HG03066 (cell line): ENCODE measurements at regions not wholly inside any gene's neighbourhood (a gene's known extent, or its start where the extent isn't known, plus 50 kb on each side); places are given as distances from the start of the nearest gene placed in this dataset.
A peak's percentile ranks its signal among the peaks of the same experiment; 100 is the strongest.
"Not testable (repeated sequence)": the region's sequence is repeated elsewhere in the genome, so short reads cannot be mapped to it uniquely, and the experiment has no call there.

Experiments used
- ATAC-seq: cut with Tn5 transposase; IDR thresholded peaks from one replicate; pipeline ENCODE4 v1.9.1; 2021; ENCODE audit warnings: low read depth; ENCODE audit not compliant: unreplicated experiment

DNA sequence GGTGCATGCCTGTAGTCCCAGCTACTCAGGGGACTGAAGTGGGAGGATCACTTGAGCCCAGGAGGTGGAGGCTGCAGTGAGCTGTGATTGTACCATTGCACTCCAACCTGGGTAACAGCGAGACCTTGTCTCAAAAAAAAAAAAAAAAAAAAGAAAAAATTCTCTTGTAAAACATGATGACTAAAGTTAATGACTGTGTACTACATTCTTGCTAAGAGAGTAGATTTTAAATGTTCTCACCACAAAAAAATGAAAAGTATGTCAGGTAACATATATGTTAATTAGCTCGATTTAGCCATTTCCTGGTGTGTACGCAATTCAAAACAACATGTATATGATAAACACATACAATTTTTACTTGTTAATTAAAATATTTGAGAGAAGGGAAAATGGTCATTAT, 480.7 kb upstream of the RGS6 start:
- no peak for ATAC-seq

DNA sequence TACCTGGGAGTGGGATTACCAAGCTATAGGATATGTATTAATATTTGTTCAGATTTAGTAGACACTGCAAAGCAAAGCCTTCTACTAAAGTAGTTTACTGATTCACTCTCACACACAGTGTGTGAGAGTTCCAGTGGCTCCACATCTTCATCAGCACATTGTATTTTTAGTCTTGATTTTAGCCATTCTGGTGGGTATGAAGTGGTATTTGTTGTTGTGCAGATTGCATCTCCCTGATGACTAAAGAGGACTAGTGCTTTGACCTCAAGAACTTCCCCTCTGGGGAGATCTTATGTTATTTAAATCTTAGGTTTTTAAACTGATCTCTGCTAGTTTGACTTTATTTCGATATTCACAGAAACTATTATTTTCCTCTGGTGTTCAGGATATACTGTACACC, 479.7 kb upstream of the RGS6 start:
- no peak for ATAC-seq

DNA sequence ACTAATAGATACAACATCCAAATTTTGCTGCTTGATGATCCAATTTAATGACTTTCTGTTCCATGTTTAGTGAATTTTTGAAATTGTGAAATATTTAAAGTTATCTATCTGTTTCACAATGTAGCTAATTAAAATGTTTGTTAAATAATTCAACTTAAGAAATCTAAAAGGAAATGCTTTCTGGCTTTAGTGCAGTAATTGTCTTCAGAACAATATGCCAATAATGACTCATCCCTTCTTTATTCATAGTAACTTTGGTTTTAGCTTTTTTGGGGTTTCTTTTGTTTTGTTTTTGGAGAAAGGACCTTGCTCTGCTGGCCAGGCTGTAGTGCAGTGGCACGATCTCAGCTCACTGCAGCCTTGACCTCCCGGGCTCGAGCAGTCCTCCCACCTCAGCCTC, 479.2 kb upstream of the RGS6 start:
- no peak for ATAC-seq

GRCh38 chr14:71454010-71454409, 478.2 kb upstream of the RGS6 start:
- ATAC-seq = no peak

GRCh38 chr14:71454513-71455332, 477.5 kb upstream of the RGS6 start:
- ATAC-seq = no peak

DNA sequence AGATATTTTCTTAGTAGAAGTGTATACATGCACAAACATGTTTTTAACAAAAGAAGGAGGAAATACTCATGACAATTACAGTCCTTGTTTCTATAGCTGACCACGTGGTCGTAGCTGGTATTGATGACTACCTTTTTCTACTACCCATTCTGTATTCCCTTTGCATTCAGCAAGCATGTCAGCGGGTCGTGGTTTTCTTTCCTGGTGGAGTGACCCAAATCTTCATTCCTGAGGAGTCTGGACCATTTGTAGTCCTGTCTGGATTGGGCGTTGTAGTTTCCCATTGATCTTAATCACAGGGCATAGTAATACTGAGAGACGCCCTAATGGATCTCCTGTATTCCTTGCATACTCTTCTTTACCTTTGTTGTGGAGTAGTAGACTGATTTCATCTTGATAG, 472.1 kb upstream of the RGS6 start:
- ATAC-seq = no peak

DNA sequence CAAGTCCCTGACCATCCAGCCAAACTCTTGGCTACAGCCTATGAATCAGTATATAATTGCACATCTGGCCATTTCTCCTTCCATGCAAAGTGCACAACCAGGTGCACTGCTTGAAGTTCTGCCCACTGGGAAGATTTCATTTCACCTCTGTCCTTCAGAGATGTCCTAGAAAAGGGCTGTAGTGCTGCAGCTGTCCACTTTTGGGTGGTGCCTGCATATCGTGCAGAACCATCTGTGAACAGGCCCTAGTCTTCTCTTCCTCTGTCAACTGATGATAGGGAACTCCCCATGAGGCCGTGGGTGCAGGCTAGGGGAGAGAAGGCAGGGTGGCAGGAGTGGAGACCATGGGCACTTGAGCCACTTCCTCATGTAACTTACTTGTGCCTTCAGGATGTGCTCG, 470.6 kb upstream of the RGS6 start:
- ATAC-seq = not testable (repeated sequence)

- ATAC-seq = no peak
These were observed 468.4 kb upstream of the RGS6 start for GRCh38 chr14:71463807-71464206.

GRCh38 chr14:71464840-71465239, 467.4 kb upstream of the RGS6 start:
- no peak for ATAC-seq

DNA sequence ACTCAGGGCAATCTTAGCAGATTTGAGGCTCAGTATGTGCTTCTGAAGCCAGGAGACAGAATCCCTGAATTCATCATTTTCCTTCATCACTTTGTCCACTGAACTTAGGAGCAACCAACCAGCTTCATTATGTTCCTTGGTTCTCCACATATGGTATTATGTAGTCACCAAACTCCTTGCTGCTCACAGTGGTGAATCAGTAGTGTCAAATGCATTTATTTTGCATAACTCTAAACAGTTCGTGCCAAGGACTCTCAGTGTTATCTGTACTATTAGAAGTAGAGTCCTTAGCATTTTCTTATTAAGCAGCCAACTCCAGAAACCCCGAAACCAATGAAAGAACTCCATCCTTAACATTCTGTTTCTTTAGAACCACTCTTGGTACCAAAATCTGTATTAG, 466.9 kb upstream of the RGS6 start:
- no peak for ATAC-seq

DNA sequence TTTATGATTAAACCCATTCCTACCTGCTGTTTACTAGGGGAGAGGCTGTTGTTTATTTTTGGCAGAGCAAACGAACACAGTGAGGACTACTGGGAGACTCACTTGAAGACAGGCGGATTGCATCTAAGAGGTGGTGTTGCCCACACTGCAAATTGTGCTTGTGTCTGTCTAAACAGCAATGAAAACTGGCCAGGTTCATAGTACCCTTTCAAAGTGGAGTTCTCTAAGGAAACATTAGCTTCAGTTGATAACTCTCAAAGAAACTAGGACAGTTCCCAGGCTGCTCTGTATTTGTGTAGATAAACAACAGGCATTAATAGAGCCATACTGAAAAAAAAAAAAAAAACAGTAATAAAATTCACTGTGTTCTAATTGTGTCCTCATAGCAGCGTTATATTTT, 466.0 kb upstream of the RGS6 start:
- ATAC-seq = no peak

GRCh38 chr14:71466946-71467345, 465.3 kb upstream of the RGS6 start:
- no peak for ATAC-seq

DNA sequence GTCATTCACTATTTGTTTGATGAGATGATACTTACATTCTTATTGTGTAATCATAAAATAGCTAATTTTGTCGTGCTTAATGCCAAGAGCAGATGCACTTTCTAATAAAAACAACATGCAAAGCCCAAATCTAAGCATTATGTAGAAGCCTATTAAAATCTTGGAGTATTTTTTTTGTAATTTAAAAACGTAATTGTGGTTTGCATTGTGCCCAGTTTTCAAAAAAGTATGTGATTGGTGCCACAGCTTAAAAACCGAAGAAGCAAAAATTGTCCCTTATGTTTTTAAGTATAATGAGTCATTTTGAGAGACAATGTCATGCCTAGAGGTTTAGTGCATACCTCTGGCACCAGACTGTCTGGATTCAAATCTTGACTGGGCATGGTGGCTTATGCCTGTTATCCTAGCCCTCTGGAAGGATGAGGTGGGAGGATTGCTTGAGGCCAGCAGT, 464.8 kb upstream of the RGS6 start:
- no peak for ATAC-seq

- no peak for ATAC-seq
These were observed 463.5 kb upstream of the RGS6 start for GRCh38 chr14:71468701-71469100.

DNA sequence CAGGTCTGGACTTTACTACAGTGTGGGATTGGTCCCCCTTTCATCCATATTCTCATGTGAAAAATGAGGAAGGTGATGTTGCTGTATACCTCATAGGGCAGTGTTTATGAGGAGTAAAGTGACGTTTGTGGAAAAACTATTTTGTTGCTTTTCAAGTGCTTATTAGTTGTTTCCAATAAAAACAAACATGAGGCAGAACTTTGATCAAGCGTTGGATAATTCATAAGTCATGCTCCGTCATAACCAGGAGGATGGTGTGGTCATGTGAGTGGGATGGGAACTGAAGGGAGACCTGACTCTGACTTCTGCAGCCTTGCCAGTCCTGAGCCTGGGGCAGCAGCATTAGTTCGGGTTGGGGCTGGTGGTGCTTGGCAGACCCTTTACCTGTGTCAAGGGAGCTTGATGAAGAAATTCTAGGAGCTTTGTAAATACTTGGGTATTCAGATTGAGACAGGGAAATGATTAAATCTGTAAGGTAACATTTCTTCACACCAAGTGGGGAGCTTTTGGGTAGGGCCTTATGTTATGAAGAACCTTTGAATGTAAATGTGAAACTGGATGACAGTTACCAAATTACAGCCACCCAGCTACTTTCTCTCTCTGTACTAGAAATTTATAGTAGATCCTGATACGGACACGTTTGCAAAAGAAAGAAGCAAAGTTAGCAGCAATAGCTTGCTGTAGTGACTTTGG, 462.4 kb upstream of the RGS6 start:
- ATAC-seq = no peak

- ATAC-seq = no peak
These were observed 460.4 kb upstream of the RGS6 start for GRCh38 chr14:71471634-71472355.

DNA sequence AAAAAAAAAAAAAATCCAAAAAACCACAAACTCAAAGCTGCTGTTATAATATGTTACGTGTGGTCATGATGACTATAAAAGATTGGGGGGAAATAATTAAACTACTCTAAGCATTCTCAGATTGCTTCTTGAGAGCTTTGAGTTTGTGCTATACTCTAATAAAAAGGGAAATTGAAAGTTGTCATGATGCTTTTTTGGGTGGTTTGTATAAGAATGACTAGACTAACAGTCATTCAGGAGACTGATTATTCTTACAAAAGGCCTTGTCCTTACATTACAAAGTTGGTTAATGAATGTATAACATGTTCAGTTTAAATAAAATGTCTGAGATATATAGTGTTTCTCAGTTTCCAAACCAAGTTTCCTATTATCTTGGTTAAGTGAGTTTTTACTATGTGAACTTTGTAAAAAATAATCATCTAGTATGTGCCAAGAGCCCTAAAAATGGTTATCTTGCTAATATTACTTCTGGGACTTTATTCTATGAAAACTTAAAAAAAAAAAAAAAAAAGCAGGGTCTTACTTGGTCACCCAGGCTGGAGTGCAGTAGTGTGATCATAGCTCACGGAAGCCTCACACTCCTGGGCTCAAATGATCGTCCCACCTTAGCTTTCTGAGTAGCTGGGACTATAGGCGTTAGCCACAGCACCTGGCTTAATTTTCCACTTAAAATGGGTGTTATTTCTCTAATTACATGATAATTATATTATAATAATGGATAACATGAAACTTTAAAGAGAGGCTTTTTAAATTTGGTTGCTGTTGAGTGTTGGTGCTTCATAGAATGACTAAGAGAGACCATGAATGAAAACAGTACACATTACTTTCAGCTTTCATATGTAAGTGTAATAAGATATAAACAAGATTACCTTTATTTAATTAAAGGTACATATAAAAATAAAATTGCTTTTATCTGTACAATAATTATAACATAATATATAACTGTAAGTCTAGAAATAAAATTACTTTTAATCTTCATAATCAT, 459.6 kb upstream of the RGS6 start:
- ATAC-seq = peak; percentile 48

DNA sequence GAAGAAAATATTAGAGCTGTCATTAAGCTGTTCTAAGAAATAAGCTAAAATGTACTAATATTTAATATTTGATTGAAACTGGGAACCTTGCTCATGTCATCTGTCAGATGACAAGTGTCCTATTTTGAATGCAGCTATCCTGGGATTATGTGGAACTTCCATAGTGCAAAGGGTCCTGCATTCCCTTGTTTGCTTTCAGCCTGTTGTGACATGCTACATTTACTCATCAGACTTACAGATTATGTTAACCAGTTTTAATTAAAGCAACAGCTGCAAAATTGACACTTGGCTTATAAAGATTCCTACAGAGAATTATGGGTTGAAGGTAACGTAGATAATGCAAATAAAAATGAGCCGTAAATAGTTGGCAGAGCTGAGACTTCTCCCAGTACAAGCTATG, 458.4 kb upstream of the RGS6 start:
- no peak for ATAC-seq

GRCh38 chr14:71474301-71475265, 457.6 kb upstream of the RGS6 start:
- no peak for ATAC-seq
